ENCODE measurements at regions not wholly inside any gene's neighbourhood (a gene's known extent, or its start where the extent isn't known, plus 50 kb on each side); places are given as distances from the start of the nearest gene placed in this dataset.

DNA sequence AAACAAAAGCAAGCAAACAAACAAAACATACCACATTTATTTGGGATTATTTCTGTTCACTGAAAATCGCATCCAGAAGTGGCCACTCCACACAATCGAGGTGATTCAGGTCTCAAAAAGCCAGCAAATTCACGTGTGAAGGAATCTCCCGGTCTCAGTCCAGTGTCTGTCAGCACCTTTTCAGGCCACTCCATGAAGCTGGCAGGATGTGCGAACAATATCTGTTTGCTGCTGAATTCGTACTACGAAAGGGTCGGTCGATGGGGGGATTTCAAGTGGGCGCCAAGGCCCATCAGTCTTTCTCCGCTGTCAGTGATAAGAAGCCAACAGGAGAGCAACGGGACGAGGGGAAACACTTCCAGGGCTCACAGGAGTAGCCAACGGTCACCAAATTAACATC, 505.1 kb downstream of the IRX1 start:
- TF ChIP-seq, protein P1, sequence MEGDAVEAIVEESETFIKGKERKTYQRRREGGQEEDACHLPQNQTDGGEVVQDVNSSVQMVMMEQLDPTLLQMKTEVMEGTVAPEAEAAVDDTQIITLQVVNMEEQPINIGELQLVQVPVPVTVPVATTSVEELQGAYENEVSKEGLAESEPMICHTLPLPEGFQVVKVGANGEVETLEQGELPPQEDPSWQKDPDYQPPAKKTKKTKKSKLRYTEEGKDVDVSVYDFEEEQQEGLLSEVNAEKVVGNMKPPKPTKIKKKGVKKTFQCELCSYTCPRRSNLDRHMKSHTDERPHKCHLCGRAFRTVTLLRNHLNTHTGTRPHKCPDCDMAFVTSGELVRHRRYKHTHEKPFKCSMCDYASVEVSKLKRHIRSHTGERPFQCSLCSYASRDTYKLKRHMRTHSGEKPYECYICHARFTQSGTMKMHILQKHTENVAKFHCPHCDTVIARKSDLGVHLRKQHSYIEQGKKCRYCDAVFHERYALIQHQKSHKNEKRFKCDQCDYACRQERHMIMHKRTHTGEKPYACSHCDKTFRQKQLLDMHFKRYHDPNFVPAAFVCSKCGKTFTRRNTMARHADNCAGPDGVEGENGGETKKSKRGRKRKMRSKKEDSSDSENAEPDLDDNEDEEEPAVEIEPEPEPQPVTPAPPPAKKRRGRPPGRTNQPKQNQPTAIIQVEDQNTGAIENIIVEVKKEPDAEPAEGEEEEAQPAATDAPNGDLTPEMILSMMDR (IDR thresholded peaks at IDR 0.05), result no peak
- TF ChIP-seq POLR2A (IDR thresholded peaks at IDR 0.05), result no peak
- no peak for TF ChIP-seq EP300 (IDR thresholded peaks at IDR 0.05)

Measured in ovary (tissue), 3 donors.